Renal cortex interstitium (tissue), 11 donors: ENCODE measurements at regions not wholly inside any gene's neighbourhood (a gene's known extent, or its start where the extent isn't known, plus 50 kb on each side); places are given as distances from the start of the nearest gene placed in this dataset.
"Not testable (repeated sequence)": the region's sequence is repeated elsewhere in the genome, so short reads cannot be mapped to it uniquely, and the experiment has no call there.

Source experiments
- DNase-seq, 11 donors: peaks; one replicate each; pipeline ENCODE4 v3.0.0-alpha.2; 2013; ENCODE audit warnings: low read depth in 9 of 11, low spot score in 4 of 11; ENCODE audit errors: extremely low read depth in 1 of 11

DNA sequence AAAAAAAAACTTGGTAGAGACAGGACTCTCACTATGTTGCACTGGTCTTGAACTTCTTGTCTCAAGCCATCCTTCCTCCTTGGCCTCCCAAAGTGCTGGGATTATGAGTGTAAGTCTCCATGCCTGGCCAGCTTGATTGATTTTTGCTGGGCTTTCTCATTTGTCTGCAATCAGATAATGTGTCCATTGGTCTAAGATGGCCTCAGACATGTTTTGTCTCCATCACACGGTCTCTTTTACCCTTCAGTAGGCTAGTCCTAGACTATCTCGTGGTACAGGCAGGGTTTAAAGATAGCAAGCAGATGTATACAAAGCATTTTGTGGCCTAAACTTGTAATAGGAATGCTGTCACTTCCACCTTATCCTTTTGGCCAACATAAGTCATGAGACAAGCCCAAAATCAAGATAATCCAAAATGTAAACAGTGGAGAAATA, 289.1 kb downstream of the TFAP2B start:
- no peak for DNase-seq

DNA sequence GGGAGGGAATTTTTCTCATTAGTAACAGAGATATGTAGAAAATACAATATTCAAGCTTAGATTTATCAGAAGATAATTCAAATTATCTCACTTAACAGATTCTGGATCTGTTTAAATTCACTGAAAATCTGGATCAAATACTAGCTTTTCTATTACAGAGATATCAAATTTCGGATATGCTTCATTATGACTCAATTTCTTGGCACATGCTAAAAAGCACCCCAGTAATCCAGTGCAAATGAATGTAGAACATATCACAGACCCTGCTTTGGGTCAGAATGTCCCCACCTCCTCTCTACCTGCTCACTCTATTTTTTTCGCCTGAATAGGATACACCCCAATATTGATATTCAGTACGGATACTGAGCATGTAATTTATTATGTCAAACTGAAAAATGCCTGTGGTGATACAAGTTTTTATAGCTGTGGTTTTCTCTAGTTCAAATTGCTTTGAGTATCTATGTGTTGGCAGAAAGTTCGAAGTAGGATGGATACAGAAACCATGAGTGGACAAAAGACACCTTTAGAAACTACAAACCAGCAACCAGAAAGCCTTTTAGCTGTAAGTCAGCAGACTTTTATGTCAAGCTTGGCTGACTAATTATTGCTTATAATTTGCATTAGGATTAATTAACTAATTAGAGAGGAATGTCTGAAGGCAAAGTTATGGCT, 290.0 kb downstream of the TFAP2B start:
- no peak for DNase-seq

DNA sequence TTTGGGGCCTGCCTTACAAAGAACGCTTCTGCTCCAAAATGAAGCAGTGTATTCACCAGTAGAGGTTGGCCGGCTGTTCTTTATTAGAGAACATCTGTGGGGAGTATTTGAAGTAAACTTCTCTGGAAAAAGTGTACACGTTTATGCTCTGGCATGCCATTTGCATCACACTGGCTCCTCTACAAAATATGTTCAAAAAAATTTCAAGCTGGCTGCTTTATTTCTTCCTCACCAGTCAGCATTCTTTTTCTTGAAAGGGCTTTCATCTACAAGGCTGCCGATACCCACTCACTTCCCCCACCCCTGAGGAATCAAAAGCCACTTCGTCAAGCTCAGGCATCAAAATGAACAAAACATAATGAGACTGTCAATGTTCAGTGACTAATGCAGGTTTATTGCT, 294.1 kb downstream of the TFAP2B start:
- no peak for DNase-seq

DNA sequence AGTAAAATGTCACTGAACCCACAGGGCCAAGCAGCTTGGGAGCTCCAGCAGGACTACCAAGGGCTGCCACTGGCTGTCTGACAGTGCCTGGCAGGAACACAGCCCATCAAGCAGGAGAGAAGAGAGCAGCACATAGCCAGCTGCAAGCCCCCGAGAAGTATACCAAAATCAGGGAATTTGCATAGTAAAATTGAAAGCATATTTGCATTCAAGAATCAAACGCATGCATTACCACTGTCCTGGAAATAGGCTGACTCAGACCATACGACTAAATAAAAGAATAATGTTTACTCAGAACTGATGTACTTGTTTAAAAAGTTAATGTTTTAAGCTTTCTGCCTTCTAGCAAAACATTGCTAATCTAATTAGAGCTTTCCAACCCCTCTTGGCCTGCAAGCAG, 298.1 kb downstream of the TFAP2B start:
- DNase-seq = no peak

DNA sequence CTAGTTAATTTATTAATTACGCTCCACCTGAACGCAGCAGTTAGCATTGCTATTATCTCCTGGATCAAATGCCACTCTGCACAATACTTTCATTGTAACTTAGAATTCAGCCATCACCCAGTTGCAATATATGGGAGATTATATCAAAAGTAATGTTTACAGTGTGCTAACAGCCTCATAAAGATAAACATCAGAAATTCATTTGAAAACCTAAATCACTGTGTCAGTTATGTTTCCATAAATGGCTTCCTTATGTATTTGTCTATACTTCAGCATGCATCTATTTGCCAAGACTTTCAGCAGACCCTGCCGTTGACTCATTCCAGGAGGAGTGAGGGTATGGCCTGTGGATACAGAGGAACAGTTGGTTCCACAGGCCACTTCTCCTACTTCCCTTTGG, 300.1 kb downstream of the TFAP2B start:
- no peak for DNase-seq

DNA sequence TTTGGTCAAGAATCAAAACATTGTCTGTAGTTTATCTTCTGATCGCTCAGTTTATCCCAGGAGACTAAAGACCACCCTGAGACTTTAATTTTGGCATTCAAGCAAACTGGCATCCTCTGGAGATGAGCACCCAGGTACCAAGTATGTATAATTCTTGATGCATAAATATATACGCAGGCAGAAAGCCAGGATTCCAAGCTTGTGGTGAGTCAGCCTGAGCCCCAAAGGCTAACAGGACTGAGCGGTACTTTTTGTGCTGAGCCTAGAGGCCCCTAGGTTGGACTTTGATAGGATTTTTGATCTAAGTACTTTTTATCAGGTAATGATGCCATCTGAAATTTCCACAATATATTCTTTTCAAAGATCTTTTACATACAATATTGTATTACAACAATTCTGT, 301.3 kb downstream of the TFAP2B start:
- no peak for DNase-seq

DNA sequence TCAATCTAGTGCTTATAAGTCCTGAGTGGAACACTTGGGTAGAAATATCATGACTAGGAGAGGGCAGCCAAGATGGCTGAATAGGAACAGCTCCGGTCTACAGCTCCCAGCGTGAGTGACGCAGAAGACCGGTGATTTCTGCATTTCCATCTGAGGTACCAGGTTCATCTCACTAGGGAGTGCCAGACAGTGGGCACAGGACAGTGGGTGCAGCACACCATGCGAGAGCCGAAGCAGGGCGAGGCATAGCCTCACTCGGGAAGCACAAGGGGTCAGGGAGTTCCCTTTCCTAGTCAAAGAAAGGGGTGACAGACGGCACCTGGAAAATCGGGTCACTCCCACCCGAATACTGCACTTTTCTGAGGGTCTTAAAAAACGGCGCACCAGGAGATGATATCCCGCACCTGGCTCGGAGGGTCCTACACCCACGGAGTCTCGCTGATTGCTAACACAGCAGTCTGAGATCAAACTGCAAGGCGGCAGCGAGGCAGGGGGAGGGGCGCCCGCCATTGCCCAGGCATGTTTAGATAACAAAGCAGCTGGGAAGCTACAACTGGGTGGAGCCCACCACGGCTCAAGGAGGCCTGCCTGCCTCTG, 302.8 kb downstream of the TFAP2B start:
- DNase-seq = not testable (repeated sequence)

DNA sequence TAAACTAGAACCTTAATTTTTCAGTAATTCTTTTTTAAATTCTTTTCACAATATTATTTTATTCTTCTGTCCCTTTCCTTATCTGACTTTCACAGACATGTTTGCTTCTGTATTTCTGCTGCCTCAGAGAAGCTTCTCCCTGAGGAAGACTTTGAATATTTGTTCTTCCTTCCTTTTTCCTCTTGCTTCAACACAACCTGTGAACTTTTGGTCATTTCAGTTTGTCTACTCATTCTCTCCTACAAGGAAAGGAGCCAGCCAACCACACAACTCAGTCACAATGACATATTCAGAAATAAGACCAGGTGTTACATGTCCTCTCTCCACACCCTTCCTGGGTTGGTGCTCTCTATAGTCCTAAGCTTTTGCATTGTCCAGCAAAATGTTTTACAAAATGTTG, 310.4 kb downstream of the TFAP2B start:
- no peak for DNase-seq

DNA sequence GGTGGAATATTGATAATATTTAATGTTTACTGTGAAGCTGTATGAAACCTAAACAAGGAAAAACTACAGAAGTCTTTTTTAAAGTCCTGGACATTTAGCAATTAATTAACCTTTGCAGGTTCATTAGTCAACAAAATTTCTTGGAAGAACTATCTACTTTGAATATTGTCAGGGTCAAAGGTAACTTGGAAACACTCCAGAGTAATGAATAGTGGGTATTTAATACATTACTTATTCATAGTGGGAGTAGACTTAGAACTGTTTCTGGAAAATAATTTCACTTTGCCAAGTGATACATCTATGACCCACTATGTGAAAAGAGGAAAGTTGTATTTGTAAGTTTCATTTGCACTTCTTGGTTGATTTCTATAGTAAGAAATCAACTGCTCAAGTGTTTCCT, 319.1 kb downstream of the TFAP2B start:
- DNase-seq = peak in 3 of 11 donors; percentile 12 to 64 (median 13)

DNA sequence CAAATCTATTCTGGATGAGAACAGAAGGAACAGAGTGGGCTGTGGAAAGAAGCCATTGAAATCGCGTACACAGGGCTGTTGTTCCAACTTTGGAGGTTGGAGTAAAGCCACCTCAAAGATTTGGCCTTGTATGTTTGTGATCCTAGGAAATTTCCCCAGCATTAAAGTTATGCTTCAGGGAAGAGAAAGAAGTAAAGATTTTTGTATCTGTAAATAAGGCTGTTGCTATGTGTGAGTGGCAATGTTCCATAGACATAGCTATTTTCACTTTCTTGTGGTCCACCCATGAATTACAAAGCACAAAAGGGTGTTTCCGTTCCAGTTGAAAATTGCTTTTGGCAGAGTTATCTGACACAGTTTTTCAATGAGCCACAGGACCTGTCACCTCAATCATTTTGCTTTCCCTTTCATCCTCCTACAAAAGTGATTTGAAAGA, 321.3 kb downstream of the TFAP2B start:
- DNase-seq = no peak

DNA sequence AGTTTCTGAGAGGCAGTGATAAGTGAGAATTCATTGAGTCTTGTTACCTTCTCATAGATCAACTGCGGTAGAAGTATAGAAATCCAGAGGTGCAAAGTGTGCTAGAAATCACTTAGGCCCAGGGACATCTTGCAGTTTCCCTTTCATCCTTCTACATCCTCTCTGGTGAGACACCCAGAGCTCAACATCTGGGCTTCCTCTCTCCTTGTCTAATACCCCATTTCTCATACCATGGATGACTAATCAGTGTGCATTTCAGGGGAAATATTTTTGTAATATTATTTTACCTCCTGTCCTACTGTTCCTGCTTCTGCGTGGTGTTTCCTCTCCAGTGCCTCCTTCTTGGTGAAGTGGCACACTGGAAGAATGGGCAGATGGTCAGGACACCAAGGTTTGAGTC, 322.4 kb downstream of the TFAP2B start:
- no peak for DNase-seq

DNA sequence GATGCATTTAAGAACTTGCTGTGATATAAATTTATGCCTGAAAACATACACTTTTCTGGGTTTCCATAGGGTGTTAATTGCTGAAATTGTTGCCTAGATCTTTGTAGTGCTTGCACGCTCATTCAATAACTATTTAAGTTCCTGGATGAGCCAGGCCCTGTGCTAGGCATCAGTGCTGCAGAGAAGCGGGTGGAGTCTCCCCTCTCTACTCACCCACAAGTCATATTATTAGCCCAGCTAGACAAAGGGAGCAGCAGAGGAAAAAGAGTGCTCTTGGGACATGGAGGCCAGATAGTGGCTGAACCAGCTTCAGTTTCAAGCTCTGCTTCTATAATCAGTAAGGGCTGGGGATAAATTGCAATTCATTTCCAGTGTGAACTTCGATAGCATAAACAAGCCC, 329.1 kb downstream of the TFAP2B start:
- no peak for DNase-seq

DNA sequence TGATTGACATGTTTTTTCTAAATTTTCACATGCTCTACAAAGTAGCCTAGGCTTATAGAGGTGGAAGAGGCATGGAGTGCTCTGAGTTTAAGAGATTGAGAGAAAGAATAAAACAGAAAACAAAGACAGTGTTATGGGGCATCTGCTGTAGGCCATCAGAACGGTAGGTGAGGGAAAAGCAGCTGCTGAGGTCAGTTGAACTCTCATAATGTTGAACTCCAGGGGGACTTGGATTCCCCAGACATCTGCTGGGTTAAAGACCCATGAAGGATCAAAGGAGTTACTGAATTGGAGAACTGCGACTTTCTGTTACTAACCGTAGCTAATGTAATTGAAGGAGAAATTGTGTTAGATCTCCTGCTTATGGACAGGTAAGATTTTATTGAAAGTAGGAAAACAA, 333.9 kb downstream of the TFAP2B start:
- DNase-seq = no peak

DNA sequence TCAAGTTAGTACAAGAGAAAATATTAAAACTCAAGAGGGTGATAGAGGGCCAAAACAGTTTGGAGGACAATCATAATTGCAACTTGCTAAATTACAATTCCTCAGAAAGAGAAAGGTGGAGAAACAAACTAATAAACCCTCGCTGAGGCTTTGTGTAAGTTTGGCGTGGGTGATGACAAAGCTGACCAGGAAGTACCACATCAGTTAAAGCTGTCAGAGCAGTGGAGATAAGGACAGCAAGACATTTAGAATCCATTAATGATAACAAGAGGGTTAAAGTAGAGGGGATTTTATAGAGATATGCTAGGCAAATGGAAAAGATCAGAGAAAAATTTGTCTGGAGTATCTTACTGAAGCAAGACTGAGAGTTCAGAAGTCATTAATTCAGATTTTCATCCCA, 334.4 kb downstream of the TFAP2B start:
- no peak for DNase-seq

DNA sequence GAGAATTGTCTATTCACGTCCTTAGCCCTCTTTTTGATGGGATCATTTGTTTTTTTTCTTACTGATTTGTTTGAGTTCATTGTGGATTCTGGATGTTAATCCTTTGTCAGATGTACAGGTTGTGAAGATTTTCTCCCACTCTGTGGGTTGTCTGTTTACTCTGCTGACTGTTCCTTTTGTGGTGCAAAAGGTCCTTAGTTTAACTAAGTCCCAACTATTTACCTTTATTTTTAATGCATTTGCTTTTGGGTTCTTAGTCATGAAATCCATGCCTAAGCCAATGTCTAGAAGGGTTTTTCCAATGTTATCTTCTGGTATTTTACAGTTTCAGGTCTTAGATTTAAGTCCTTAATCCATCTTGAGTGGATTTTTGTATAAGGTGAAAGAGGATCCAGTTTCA, 336.3 kb downstream of the TFAP2B start:
- not testable (repeated sequence) for DNase-seq

DNA sequence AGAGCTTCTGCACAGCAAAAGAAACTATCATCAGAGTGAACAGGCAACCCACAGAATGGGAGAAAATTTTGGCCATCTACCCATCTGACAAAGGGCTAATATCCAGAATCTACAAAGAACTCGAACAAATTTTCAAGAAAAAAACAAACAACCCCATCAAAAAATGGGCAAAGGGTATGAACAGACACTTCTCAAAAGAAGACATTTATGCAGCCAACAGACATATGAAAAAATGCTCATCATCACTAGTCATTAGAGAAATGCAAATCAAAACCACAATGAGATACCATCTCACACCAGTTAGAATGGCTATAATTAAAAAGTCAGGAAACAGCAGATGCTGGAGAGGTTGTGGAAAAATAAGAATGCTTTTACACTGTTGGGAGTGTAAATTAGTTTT, 340.6 kb downstream of the TFAP2B start:
- not testable (repeated sequence) for DNase-seq

DNA sequence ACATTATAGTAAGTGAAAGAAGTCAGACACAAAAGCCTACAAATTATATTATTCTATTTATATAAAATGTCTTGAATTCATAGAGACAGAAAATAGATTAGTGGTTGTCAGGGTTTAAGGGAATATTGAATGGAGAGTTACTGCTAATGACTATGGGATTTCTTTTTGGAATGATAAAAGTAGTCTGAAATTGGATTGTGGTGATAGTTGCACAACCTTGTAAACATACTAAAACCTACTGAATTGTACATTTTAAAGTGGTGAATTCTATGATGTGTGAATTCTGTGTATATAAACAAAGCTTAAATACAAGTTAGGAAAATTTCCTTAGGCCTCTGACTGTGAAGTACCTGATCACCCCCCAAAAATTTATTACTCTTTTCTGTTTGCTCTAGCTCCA, 343.1 kb downstream of the TFAP2B start:
- no peak for DNase-seq

DNA sequence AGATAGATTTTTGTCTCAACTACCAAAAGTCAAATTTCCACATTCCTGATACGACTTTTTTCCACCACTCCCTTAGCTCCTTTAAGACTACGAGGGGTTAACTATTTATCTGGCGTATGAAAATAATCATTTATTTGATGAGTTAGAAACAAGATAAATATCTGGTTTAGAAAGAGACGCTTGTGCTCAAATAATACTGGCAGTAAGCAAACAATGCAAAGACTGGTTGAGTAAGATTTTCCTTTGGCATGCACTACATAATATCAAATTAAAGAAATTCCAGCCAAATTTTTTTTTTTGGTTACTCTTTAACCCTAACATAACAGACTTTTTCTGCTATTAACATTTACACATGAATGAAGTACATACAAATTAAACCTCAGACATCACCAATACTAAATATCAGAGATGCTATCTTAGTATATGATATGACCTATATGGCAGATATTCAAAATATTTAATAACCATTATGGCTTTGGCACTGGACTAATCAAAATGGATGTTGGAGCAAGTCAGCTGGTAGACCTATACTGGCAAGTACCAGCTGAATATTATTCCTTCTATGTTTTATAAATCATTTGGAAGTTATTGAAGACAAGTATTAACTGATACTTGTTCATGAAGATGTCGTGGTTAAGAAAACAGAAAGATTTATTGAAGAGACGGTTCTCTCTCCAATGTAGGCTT, 345.3 kb downstream of the TFAP2B start:
- DNase-seq = no peak

DNA sequence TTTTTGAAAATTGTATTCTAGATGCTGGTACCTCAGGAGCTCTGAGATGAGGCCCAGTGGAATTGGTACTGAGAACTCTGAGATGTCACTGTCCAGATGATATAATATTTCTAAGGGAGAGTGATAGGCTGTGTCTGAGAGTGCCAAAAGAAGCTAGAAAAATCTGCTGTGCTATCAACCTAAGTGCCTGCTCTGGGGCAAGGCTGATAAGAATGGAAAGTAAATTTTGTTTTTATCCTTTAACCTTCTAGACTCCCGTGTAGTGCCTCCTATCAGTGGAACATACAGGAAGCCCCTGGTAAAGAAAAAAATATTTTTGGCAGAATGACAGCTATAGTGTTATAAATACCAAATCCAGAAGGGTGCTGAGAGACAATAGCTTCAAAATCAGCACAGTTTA, 348.2 kb downstream of the TFAP2B start:
- DNase-seq = no peak

DNA sequence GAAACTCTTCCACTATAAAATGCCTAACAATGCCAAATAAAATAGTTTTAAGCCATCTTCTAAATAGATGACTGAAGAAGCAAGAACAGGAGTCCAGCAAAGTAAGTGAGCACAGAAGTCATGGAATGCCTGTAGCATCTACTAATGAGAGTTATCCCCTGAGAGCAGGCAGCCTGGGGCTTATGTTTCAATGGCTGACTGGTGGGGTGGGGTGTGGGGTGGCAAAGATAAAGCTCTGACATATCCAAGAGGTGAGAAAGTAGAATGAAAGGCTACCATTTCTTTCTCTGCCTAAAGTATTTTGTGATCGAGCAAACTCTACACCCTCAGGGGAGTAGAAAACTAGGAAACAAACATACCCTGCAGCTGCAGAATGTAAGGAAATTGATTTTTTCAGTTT, 348.8 kb downstream of the TFAP2B start:
- no peak for DNase-seq

DNA sequence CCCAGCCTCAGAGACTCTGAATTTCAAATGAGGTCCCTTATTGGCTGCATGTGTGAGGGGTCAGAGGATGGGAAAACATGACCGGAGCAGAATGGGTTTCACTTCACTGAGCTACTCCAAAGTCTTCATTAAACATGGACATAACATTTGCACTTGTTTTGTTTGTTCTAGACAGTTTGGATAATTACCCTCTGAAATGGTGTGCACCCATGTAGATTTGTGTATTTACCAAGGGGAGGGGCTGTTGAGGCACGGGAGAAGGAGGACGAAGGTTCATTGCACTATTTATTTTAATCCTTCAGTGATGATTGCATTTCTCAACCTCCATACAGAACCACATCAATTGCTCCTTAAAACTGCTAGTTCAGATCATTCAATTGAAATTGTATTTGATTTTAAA, 364.2 kb downstream of the TFAP2B start:
- DNase-seq = peak in 4 of 11 donors; percentile 22 to 34 (median 26)
